ENCODE measurements at regions not wholly inside any gene's neighbourhood (a gene's known extent, or its start where the extent isn't known, plus 50 kb on each side); places are given as distances from the start of the nearest gene placed in this dataset.
"Not testable (repeated sequence)": the region's sequence is repeated elsewhere in the genome, so short reads cannot be mapped to it uniquely, and the experiment has no call there.

GRCh38 chr13:80888390-80888789 is 547.5 kb upstream of the SPRY2 start:
- H3K9ac ChIP-seq (ENCODE audit: low read depth, low read length): no peak overlapping the region
- no peaks in the 10 kb centered on the region for H3K36me3 ChIP-seq (ENCODE audit: control insufficient read depth, insufficient read depth, low read length)
- H3K9me3 ChIP-seq (ENCODE audit: control insufficient read depth, insufficient read depth, low read length): no peaks in the 10 kb centered on the region
- H3K27me3 ChIP-seq (ENCODE audit: control insufficient read depth, insufficient read depth, low read length): no peaks in the 10 kb centered on the region
- H3K4me1 ChIP-seq (ENCODE audit: control insufficient read depth, insufficient read depth, low read length): no peaks in the 10 kb centered on the region
- no peak overlapping the region for H3K4me3 ChIP-seq (ENCODE audit: low read depth, low read length)

- H3K4me3 ChIP-seq (ENCODE audit: low read depth, low read length): no peak overlapping the region
- H3K9me3 ChIP-seq (ENCODE audit: control insufficient read depth, insufficient read depth, low read length): no peaks in the 10 kb centered on the region
These were observed 543.3 kb upstream of the SPRY2 start for GRCh38 chr13:80884056-80884785.

GRCh38 chr13:80883545-80883944 is 542.6 kb upstream of the SPRY2 start:
- no peaks in the 10 kb centered on the region for H3K27me3 ChIP-seq (ENCODE audit: control insufficient read depth, insufficient read depth, low read length)
- no peak overlapping the region for H3K4me3 ChIP-seq (ENCODE audit: low read depth, low read length)
- no peaks in the 10 kb centered on the region for H3K9me3 ChIP-seq (ENCODE audit: control insufficient read depth, insufficient read depth, low read length)
- H3K4me1 ChIP-seq (ENCODE audit: control insufficient read depth, insufficient read depth, low read length): no peaks in the 10 kb centered on the region
- no peaks in the 10 kb centered on the region for H3K36me3 ChIP-seq (ENCODE audit: control insufficient read depth, insufficient read depth, low read length)
- H3K9ac ChIP-seq (ENCODE audit: low read depth, low read length): no peak overlapping the region

More at GRCh38 chr13:80884056-80884785, 543.3 kb upstream of the SPRY2 start:
- H3K36me3 ChIP-seq (ENCODE audit: control insufficient read depth, insufficient read depth, low read length): no peaks in the 10 kb centered on the region
- H3K27me3 ChIP-seq (ENCODE audit: control insufficient read depth, insufficient read depth, low read length): no peaks in the 10 kb centered on the region
- H3K9ac ChIP-seq (ENCODE audit: low read depth, low read length): no peak overlapping the region
- H3K4me1 ChIP-seq (ENCODE audit: control insufficient read depth, insufficient read depth, low read length): no peaks in the 10 kb centered on the region

- H3K36me3 ChIP-seq (ENCODE audit: control insufficient read depth, insufficient read depth, low read length): no peaks in the 10 kb centered on the region
- H3K9ac ChIP-seq (ENCODE audit: low read depth, low read length): no peak overlapping the region
- H3K4me1 ChIP-seq (ENCODE audit: control insufficient read depth, insufficient read depth, low read length): no peaks in the 10 kb centered on the region
- no peaks in the 10 kb centered on the region for H3K9me3 ChIP-seq (ENCODE audit: control insufficient read depth, insufficient read depth, low read length)
- no peaks in the 10 kb centered on the region for H3K27me3 ChIP-seq (ENCODE audit: control insufficient read depth, insufficient read depth, low read length)
- H3K4me3 ChIP-seq (ENCODE audit: low read depth, low read length): no peak overlapping the region
These were observed 541.1 kb upstream of the SPRY2 start for GRCh38 chr13:80881942-80882445.

- no peaks in the 10 kb centered on the region for H3K27me3 ChIP-seq (ENCODE audit: control insufficient read depth, insufficient read depth, low read length)
- no peaks in the 10 kb centered on the region for H3K36me3 ChIP-seq (ENCODE audit: control insufficient read depth, insufficient read depth, low read length)
- H3K9ac ChIP-seq (ENCODE audit: low read depth, low read length): no peak overlapping the region
- no peaks in the 10 kb centered on the region for H3K4me1 ChIP-seq (ENCODE audit: control insufficient read depth, insufficient read depth, low read length)
- H3K4me3 ChIP-seq (ENCODE audit: low read depth, low read length): no peak overlapping the region
- no peaks in the 10 kb centered on the region for H3K9me3 ChIP-seq (ENCODE audit: control insufficient read depth, insufficient read depth, low read length)
These were observed 540.6 kb upstream of the SPRY2 start for GRCh38 chr13:80881495-80881894.

GRCh38 chr13:80881034-80881433 is 540.1 kb upstream of the SPRY2 start:
- Histone ChIP-seq H3K4me3 (ENCODE audit: low read depth, low read length) (no peak overlapping the region), H3K27me3 (ENCODE audit: control insufficient read depth, insufficient read depth, low read length) (no peaks in the 10 kb centered on the region), H3K4me1 (ENCODE audit: control insufficient read depth, insufficient read depth, low read length) (no peaks in the 10 kb centered on the region), H3K9me3 (ENCODE audit: control insufficient read depth, insufficient read depth, low read length) (no peaks in the 10 kb centered on the region), H3K9ac (ENCODE audit: low read depth, low read length) (no peak overlapping the region), H3K36me3 (ENCODE audit: control insufficient read depth, insufficient read depth, low read length) (no peaks in the 10 kb centered on the region)

GRCh38 chr13:80877944-80878241 is 537.0 kb upstream of the SPRY2 start:
- no peaks in the 10 kb centered on the region for H3K4me1 ChIP-seq (ENCODE audit: control insufficient read depth, insufficient read depth, low read length)
- no peak overlapping the region for H3K9ac ChIP-seq (ENCODE audit: low read depth, low read length)
- no peaks in the 10 kb centered on the region for H3K27me3 ChIP-seq (ENCODE audit: control insufficient read depth, insufficient read depth, low read length)

GRCh38 chr13:80877209-80877943 is 536.5 kb upstream of the SPRY2 start:
- Histone ChIP-seq H3K9ac (ENCODE audit: low read depth, low read length) (no peak overlapping the region), H3K36me3 (ENCODE audit: control insufficient read depth, insufficient read depth, low read length) (no peaks in the 10 kb centered on the region), H3K9me3 (ENCODE audit: control insufficient read depth, insufficient read depth, low read length) (no peaks in the 10 kb centered on the region), H3K4me1 (ENCODE audit: control insufficient read depth, insufficient read depth, low read length) (no peaks in the 10 kb centered on the region), H3K27me3 (ENCODE audit: control insufficient read depth, insufficient read depth, low read length) (no peaks in the 10 kb centered on the region), H3K4me3 (ENCODE audit: low read depth, low read length) (no peak overlapping the region)

More at GRCh38 chr13:80877944-80878241, 537.0 kb upstream of the SPRY2 start:
- Histone ChIP-seq H3K4me3 (ENCODE audit: low read depth, low read length) (no peak overlapping the region), H3K36me3 (ENCODE audit: control insufficient read depth, insufficient read depth, low read length) (no peaks in the 10 kb centered on the region), H3K9me3 (ENCODE audit: control insufficient read depth, insufficient read depth, low read length) (no peaks in the 10 kb centered on the region)

GRCh38 chr13:80873589-80873988 is 532.7 kb upstream of the SPRY2 start:
- Histone ChIP-seq H3K9ac (ENCODE audit: low read depth, low read length) (no peak overlapping the region), H3K27me3 (ENCODE audit: control insufficient read depth, insufficient read depth, low read length) (no peaks in the 10 kb centered on the region), H3K36me3 (ENCODE audit: control insufficient read depth, insufficient read depth, low read length) (no peaks in the 10 kb centered on the region), H3K4me1 (ENCODE audit: control insufficient read depth, insufficient read depth, low read length) (no peaks in the 10 kb centered on the region), H3K9me3 (ENCODE audit: control insufficient read depth, insufficient read depth, low read length) (no peaks in the 10 kb centered on the region), H3K4me3 (ENCODE audit: low read depth, low read length) (no peak overlapping the region)

- H3K27me3 ChIP-seq (ENCODE audit: control insufficient read depth, insufficient read depth, low read length); H3K4me1 ChIP-seq (ENCODE audit: control insufficient read depth, insufficient read depth, low read length); H3K9ac ChIP-seq (ENCODE audit: low read depth, low read length); H3K4me3 ChIP-seq (ENCODE audit: low read depth, low read length); H3K9me3 ChIP-seq (ENCODE audit: control insufficient read depth, insufficient read depth, low read length); H3K36me3 ChIP-seq (ENCODE audit: control insufficient read depth, insufficient read depth, low read length): not testable (repeated sequence)
These were observed 531.0 kb upstream of the SPRY2 start for GRCh38 chr13:80871971-80872370.

- no peaks in the 10 kb centered on the region for H3K9me3 ChIP-seq (ENCODE audit: control insufficient read depth, insufficient read depth, low read length)
- H3K27me3 ChIP-seq (ENCODE audit: control insufficient read depth, insufficient read depth, low read length): no peaks in the 10 kb centered on the region
- no peaks in the 10 kb centered on the region for H3K36me3 ChIP-seq (ENCODE audit: control insufficient read depth, insufficient read depth, low read length)
- no peak overlapping the region for H3K9ac ChIP-seq (ENCODE audit: low read depth, low read length)
- H3K4me3 ChIP-seq (ENCODE audit: low read depth, low read length): no peak overlapping the region
- H3K4me1 ChIP-seq (ENCODE audit: control insufficient read depth, insufficient read depth, low read length): no peaks in the 10 kb centered on the region
These were observed 530.6 kb upstream of the SPRY2 start for GRCh38 chr13:80871481-80871880.

- H3K9me3 ChIP-seq (ENCODE audit: control insufficient read depth, insufficient read depth, low read length): no peaks in the 10 kb centered on the region
- H3K27me3 ChIP-seq (ENCODE audit: control insufficient read depth, insufficient read depth, low read length): no peaks in the 10 kb centered on the region
- no peak overlapping the region for H3K9ac ChIP-seq (ENCODE audit: low read depth, low read length)
- H3K36me3 ChIP-seq (ENCODE audit: control insufficient read depth, insufficient read depth, low read length): no peaks in the 10 kb centered on the region
- H3K4me3 ChIP-seq (ENCODE audit: low read depth, low read length): no peak overlapping the region
- H3K4me1 ChIP-seq (ENCODE audit: control insufficient read depth, insufficient read depth, low read length): no peaks in the 10 kb centered on the region
These were observed 529.3 kb upstream of the SPRY2 start for GRCh38 chr13:80870186-80870585.
